D341Med (cell line): ENCODE measurements at regions not wholly inside any gene's neighbourhood (a gene's known extent, or its start where the extent isn't known, plus 50 kb on each side); places are given as distances from the start of the nearest gene placed in this dataset.
"Not testable (repeated sequence)": the region's sequence is repeated elsewhere in the genome, so short reads cannot be mapped to it uniquely, and the experiment has no call there.

Experiments
- DNase-seq: peaks from one replicate; pipeline ENCODE4 v3.0.0; 2012; ENCODE audit warnings: low spot score

DNA sequence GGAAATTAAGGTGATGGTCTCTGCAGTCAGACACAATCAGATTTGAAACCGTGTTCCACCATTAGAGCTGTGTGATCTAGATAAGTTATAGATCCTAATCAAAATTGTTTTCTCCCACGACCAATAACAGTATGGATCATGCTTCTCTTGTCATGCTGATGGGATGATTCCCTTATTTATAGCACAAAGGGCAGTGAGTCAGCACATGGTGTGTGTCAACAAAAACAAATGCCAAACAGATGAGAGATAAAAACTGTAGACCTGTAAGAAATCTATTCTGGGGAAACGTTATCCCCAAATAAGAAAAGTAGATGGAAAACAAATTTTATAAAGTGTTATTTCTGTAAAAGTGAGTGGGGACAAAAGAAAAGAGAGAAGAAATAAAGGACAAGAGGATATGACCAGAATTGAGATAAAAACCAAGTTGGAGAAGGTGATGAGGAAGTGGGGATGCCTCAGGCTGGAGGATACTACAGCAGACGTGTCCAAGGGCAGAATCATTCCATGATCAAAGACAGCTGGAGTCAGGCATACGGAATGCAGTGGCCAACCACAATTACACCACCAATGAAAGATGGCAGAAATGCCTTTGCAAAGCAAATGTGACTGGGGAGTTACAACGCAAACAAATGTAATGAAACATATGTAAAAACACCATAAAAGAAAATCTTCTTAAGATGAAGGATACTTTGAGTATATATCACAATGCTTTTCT is 377.8 kb upstream of the PRKX start:
- DNase-seq = no peak

DNA sequence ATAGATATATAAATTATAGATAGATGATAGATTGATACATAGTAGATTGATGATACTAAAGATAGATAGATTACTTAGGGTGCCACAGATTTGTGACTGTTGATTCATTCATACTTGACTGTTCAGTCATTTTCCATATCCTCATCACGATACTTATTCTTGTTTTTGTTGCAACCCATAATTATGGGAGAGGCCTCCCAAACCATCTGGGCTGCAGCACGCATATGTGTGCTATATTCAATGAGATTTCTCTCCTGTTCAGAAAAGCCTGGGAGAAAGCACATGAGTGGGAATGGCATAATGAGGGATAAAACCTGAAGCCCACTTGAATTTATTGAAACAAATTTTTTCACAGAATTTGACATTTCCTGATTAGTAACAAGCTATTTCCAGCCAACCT is 346.4 kb upstream of the PRKX start:
- DNase-seq = no peak

DNA sequence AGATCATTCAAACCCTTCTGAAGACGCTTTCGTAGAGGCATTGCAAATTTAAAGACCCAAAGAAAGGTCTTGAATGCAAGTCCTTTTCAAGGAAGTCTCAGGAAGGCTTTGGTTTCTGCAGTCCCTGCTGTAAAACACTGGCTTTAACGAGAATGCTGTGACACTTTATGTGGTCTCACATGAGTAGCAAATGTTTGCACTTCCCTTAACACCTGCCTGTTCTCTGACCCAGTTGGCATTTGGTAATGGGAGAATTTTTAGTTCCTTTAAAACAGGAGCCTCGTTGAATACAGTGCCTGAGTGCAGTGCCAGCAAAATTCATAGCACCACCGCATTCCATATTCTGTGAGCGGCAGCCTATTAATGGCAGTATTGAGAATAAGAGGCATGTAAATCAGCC is 330.5 kb upstream of the PRKX start:
- no peak for DNase-seq

DNA sequence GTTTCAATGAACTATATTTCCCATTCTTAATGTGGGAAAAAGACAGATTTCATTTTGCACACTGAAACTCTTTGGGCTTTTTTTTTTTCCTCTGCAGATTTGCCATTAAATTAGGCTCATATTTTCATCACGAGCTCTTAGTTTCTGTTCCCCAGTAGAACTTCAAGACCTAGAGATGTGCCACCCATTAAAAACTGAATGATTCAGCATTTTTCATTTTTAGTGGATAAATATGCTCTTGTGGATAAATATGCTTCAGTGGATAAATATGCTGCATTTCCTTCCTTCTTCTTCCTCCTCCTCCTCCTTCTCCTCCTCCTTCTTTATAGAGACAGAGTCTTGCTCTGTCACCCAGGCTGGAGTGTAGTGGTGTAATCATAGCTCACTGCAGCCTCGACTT is 322.4 kb upstream of the PRKX start:
- DNase-seq = no peak

DNA sequence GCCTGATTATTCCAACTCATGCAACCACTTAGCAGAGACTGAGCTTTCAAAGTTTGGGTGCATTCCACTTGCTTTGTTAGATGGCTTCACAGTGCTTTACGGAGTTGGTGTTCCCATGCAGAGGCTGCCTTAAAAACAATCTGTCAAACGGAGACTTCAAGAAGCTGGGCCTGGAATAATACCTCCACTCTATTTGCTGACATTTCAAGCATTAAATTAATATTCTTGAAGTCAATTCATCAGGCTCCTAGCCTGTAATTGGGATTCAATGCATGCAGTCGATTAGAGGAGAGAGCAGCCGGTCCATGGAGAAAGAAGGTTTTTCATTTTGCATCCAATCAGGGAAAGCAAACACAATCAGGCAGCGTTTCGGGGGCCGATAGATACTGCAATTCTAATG is 314.7 kb upstream of the PRKX start:
- no peak for DNase-seq

DNA sequence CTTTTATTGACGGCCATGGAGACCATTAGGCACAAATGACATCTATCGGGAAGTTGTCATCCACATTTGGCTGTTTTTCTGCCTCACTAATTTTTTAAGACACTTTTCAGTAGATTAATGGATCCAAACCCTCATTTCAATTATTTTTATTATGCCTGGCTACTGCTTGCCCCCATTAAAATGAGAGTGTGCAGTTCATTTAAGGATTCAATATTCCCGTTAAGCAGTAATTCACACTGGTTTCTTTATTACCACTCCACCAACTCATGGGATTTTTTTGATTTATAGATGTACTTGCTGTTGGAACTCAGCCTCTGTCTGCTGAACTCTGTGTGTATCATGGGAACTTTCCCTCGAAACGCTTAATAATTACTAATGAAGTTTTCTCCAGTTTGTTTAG is 291.8 kb upstream of the PRKX start:
- no peak for DNase-seq

DNA sequence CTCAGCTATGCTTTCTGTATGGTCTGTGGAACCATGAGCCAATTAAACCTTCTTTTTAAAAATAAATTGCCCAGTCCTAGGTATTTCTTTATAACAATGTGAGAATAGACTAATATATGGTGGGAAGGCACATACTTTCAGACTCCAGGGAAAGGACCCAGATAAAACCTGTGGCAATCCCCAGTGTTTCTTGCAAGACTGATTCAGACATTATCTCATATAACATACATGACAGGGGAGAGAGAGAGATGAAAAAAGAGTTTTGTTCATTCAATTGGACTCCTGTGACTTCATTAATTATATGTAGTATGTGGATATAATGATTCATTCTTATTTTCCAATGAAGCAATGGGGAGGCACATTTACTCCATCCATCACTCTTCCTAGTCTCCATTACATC is 291.4 kb upstream of the PRKX start:
- DNase-seq = no peak

DNA sequence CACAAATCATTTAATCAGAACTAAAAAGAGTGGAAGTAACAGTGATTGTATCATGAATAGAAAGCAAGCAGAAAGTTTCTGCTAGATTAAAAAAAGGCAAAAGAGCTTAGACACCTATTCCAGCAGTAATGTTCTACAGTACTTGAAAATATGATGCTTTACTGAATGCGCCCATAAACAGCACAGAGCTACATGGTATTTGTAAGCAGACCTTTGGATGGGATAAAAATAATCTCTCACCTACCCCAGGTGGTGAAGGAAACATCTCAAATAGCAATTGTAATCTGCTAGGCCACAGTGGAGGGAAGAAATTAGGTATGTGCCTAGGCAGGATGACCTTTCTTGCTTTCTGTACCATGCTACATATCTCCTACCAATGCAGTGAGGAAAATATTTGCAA is 280.9 kb upstream of the PRKX start:
- no peak for DNase-seq

DNA sequence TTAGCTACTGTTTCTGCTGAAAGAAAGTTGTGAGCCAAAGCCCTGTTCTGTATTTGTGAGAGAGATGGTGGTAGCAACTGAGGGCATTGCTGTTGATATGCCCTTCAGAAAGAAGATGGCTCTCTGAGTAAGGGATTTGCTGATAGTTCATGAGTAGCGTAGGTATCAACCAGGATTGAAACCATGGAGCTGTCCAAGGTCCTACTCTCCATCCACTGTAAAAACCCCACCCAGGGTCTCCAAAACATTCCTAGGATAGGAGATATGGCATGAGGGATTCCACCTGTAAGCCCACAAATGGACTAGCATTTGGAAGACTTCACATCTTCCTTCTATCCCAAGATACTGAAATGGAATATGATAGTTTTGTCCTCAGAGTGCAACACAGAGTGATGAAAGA is 277.1 kb upstream of the PRKX start:
- DNase-seq = no peak

DNA sequence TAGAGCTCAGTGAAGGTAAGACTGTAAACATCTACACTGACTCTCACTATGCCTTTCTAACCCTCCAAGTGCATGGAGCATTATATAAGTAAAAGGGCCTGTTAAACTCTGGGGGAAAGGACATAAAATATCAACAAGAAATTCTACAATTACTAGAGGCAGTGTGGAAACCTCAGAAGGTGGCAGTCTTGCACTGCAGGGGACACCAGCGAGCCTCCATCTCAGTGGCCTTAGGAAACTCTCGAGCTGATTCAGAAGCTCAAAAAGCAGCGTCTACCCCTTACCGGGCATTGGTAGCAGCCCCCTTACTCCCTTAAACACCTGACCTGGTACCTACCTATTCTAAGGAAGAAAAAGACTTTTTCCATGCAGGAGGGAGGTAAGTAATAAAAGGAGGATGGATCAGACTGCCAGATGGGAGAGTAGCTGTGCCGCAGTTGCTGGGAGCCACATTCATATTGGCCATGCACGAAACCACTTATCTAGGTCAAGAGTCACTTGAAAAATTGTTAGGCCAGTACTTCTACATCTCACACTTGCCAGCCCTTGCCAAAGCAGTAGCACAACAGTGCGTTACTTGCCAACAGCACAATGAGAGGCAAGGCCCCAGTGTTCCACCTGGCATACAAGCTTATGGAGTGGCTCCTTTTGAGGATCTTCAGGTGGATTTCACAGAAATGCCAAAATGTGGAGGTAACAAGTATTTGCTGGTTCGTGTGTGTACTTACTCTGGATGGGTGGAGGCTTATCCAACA is 258.8 kb upstream of the PRKX start:
- not testable (repeated sequence) for DNase-seq

DNA sequence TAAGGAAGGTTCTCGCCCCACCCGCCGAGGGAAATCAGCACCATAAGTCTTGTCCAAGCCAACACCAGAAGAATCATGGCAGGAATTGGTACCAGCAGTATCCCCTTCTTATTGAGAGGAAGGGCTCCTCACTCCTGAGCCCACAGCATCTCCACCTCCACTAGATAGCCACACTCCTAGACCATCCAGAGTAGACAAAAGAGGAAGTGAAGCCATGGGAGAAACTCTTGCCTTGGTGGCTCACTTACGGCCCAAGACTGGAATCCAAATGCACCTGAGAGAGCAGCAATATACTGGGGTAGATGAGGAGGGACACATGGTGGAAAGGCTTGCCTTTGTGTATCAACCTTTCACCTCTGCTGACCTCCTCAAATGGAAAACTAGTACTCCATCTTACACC is 255.3 kb upstream of the PRKX start:
- DNase-seq = no peak

DNA sequence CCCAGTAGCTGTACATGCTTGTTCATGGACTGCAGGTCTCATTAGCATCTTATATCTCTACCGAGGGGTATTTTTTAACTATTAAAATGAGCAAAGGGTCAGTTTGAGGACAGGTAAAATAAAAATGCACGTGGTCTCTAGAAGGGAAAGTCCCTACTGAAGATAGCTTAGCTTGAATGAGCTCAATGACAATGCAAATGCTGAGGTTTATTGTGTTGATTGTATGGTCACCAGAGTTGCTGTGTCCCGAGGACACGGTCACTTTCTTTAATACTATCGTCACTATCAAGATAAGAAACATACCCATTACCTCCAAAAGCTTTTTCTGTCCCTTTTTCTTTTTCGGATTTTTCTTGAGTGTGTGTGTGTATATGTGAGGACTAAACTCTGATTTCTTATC is 250.5 kb upstream of the PRKX start:
- DNase-seq = no peak

DNA sequence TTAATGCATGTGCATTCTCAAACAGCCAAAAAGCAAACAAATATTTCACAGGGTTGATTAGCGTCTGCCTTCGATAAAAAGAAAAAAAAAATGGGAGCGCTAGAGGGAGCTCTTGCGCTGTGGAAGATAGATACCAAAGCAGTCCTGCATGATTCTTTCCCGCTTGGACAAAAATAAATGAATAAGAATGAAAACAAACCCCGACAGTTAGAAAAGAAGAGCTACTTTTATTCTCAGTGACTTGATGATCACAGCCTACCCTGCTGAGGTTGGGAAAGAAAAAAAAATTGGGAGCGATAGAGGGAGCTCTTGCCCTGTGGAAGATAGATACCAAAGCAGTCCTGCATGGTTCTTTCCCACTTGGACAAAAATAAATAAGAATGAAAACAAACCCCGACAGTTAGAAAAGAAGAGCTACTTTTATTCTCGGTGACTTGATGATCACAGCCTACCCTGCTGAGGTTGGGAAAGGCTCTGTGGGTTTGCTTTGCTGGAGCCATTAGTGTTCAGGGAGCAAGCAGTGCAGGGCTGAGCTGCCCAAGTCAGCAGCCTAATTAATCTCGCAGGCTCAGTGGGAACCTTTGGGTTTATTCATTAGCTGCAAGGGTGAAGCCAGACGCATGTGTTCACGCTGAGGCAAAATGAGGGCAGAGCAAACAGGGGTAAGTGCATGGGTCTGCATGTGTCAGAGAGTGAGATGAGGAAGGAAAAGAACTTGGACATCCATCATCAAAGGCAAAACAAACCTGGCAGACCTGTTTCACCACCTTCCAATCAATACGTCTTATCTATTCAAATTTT is 249.3 kb upstream of the PRKX start:
- peak; percentile 23 for DNase-seq

DNA sequence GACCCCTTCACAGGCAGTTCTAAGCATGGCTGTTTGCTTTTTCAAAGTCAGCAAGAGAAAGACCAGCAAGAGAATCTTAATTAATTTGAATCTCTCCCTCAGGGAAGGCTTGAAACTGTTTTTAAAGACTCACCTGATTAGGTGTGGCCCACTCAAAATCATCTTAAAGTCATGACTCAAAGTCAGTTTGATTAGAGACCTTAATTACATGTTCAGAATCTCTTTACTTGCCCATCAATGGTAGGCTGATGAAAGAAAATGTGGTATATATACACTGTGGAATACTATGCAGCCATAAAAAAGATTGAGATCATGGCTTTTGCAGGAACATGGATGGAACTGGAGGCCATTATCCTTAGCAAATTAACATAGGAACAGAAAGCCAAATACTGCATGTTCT is 247.5 kb upstream of the PRKX start:
- DNase-seq = no peak

DNA sequence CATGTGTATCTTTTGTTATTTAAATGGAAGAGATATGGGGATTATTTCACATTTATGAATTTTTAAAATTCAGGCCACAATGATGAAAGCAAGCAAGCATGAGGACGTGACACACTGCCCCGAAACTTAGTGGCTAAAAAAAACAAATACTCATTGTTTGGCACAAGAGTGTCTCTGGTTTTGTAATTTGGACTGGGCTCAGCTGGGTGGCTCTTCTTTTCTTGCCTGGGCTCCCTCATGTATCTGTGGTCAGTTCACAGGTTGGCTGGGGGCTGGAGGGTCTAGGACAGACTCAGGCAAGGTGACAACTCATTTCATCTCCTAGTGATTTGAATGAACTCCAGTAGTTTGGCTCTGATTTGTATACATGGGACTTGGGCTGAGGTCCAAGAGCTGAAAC is 238.4 kb upstream of the PRKX start:
- DNase-seq = no peak

DNA sequence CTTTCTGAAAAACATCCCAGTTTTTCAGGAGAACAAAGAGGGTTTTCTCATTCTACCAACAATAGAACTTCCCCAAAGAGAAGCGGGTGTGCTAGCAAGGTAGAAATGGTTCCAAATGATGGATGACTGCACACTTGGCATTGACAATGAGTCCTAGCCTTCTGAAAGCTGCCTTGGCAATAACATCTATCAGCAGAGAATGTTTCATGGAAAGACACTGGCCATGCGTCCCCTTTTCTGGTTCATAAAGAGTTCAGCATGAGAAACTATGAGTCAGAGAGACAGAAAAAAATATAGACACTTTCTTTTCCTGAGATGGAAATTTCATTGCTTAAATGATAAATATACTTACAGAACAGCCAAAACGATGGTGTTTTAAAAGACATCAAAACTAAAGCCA is 236.9 kb upstream of the PRKX start:
- no peak for DNase-seq

DNA sequence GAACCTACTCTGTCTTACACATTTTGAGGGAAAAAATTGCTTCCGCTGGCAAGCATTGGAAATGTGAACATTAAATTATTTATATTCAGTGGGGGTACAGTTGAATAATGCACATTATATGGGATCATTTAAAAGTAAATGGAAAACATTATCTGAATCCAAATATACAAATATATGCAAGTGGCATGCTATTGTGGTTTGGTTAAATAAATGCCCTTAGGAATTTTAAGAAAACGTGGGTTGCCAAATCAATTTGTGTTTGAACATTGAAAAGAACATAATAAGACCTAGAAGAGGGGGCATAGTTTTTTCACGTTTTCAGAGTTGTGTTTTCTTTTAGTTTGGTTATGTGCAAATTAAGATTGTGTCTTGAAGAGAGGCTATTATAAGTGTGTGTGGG is 230.5 kb upstream of the PRKX start:
- DNase-seq = no peak

DNA sequence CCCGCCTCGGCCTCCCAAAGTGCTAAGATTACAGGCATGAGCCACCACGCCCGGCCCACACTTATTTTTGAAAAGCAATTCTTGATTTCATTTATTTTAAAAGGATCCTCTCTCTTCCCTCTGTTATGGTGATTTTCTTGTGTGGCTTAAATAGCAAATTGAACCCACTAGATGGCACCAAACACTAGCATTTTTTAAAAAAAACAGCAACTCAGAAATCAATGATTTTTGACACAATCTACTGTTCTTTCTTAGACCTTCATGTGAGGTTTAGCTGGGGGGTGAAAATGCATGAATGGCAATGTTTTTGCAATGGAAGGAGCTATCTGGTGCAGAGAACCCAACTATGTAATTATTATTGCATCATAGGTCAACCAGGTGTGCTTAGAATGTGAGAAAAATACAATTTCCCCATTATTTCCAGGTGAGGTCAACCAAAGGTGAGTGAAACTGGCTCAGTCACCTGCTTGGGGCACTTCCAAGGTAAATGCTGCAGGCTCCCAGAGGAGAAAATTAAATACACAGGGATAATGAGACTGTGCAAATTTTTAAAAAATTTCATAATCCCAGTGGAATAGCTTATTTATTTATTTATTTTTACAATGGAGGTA is 226.7 kb upstream of the PRKX start:
- DNase-seq = peak; percentile 17

DNA sequence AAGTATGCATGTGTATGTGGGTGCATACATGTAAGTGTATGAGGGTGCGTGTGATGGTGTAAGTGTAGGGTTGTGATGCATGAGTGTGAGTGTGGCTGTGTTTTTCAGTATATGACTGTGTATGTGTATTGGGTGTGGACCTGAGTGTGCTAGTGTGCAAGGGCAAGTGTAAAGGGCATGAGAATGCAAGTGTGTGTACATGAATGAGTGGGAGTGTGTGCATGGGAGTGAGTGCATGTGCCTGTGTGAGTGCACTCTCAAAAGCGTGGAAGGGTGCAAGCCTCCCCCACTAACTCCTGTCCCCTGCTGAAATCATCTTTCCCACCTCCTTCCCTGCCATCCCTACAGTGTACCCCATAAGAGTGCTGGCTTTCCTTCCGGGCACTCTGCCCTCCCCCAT is 225.1 kb upstream of the PRKX start:
- DNase-seq = no peak

DNA sequence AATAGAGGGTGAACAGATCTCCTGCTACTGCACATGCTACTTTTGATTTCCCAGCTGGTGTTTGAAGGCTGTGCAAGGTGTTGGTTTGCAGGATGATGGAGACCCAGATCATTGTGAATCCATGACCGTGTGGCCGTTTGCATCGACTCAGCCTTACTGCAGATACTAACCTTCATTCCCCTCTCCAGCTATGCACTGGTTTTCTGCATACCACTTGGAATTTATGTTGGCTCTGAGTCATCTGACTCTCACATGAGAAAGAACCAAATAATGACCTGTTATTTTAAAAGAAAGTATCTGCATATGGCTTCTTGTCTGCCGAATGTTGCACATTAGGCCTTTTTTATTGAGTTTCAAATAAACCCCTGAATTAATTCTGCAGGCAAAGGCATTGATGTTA is 221.7 kb upstream of the PRKX start:
- DNase-seq = not testable (repeated sequence)

DNA sequence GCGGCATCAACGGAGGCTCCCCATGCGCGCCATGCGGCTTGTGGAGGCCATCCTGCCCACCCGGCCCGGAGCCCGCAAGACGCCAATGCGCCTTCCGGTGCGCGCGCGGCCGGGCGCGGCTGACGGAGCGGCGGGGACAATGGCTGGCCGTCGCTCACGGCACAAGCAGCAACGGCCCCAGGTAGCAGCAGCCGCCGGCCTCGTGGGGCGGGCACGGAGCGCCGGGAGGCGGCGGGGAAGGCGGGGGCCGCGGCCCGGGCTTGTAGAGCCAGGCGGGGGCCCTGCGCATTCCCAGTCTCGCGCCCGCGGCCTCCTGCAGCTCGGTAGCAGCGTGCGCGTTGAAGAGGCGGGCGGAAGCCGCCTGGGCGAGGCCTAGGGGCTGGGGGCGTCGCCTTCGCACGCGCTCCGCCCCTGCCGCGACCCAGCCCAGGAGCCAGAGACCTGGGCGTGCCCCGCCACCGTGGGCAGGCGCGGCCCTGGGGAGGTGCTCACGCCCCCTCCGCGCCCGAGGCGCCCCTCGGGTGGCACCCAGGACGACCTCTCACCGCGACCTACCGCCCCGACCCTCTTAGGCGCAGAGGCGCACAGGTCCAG is 207.1 kb upstream of the PRKX start:
- DNase-seq = not testable (repeated sequence)
